ENCODE measurements at regions not wholly inside any gene's neighbourhood (a gene's known extent, or its start where the extent isn't known, plus 50 kb on each side); places are given as distances from the start of the nearest gene placed in this dataset.
"Not testable (repeated sequence)": the region's sequence is repeated elsewhere in the genome, so short reads cannot be mapped to it uniquely, and the experiment has no call there.

GRCh38 chr12:97897881-97898280 lies 435.3 kb downstream of the RMST start:
- H3K27ac ChIP-seq (ENCODE audit: low read depth, low read length): not testable (repeated sequence)
- WGBS, 3 donors: 38 to 46% (median 40%) methylated on average over 6 of the region's 6 CpGs

- no peak overlapping the region for H3K27ac ChIP-seq (ENCODE audit: low read depth, low read length)
Observed at GRCh38 chr12:97899529-97899928, 436.9 kb downstream of the RMST start.

DNA sequence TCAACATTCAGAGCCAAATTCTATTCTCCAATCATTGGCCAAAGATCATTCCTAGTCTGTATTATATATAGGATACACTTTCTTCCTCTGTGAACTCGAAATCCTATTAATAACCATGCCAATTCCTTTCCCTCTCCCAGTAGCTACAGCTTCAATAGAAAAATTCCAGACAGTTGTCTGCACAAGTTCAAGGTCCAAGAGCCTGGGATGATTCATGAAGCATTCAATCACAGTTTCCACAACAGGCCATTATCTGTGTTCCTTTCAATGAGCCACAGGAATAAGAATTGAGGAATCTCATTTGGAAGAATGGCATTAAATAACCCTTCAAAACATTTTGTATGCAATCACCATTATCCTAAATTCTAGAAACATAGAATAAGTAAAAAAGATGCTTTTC lies 437.4 kb downstream of the RMST start:
- WGBS, 3 donors: 59 to 65% (median 64%) methylated on average over 1 of the region's 1 CpG

GRCh38 chr12:97903356-97903755 lies 440.8 kb downstream of the RMST start:
- 62 to 78% (median 77%) methylated on average over 4 of the region's 4 CpGs for WGBS, 3 donors
- no peak overlapping the region for H3K27ac ChIP-seq (ENCODE audit: low read depth, low read length)

More for the DNA sequence above, 437.4 kb downstream of the RMST start:
- H3K27ac ChIP-seq (ENCODE audit: low read depth, low read length): no peak overlapping the region

GRCh38 chr12:97907504-97907903 lies 444.9 kb downstream of the RMST start:
- H3K27ac ChIP-seq (ENCODE audit: low read depth, low read length): no peak overlapping the region

GRCh38 chr12:97910559-97910958 lies 448.0 kb downstream of the RMST start:
- no peak overlapping the region for H3K27ac ChIP-seq (ENCODE audit: low read depth, low read length)
- WGBS, 3 donors: 73 to 78% (median 77%) methylated on average over 3 of the region's 3 CpGs

DNA sequence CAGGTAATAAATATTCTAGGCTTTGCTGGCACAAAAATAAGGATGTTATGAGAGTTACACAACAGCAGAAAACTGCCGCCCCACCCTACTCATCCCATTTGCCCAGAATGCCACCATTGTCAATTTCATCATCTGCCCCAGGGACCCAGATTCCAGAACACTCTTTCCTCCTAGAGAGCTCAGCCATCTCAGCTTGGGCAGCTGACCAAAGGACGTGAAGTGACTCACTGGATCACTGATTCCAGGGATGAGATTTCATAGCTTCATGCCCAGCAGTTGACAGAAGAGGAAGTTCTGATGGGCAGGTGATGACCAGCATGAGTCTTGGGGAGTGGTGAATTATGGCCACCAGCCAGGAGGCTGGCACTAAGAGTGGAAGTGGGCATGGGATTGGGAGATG lies 450.3 kb downstream of the RMST start:
- H3K27ac ChIP-seq (ENCODE audit: low read depth, low read length): no peak overlapping the region
- 55 to 66% (median 58%) methylated on average over 2 of the region's 2 CpGs for WGBS, 3 donors

DNA sequence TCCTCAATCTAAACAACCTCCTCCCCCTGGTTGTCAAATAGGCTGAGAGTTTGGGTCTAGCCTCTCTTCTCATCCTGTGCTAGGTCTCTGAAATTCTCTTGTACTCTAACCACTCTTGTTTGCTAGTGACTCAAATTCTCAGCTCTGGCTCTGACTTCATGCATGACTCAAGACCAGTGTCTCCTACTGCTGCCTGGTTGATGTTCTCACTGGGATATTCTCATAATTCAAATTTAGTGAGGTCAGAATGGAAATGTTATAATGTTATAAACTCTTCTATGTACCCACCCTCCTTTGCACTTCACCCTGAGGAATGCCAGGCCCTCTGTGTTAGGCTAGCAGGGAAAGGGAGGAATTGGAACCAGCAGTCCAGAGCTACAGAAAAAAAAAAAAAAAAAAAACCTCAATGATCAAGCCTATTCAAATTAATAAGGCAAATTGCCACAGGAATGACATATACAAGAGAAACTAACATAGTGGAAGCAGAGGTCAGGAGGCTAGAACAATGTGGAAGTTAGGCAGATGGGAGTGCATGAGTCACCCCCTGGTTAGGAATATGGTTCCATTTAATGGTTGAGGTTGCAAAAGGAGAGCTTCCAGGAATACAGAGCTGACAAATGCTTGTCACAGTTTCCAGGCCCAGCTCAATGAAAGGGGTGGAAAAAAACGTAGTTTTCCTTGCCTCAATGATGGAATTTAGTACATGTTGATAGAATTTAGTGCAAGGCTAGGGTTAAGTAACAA lies 459.5 kb downstream of the RMST start:
- WGBS, 3 donors: 45 to 59% (median 46%) methylated on average over 1 of the region's 1 CpG
- H3K27ac ChIP-seq (ENCODE audit: low read depth, low read length): no peak overlapping the region

GRCh38 chr12:97923546-97923945 lies 460.9 kb downstream of the RMST start:
- H3K27ac ChIP-seq (ENCODE audit: low read depth, low read length): no peak overlapping the region
- 87 to 93% (median 93%) methylated on average over 2 of the region's 2 CpGs for WGBS, 3 donors

- H3K27ac ChIP-seq (ENCODE audit: low read depth, low read length): no peak overlapping the region
- 58 to 87% (median 85%) methylated on average over 4 of the region's 4 CpGs for WGBS, 3 donors
Observed at GRCh38 chr12:97924122-97924521, 461.5 kb downstream of the RMST start.

DNA sequence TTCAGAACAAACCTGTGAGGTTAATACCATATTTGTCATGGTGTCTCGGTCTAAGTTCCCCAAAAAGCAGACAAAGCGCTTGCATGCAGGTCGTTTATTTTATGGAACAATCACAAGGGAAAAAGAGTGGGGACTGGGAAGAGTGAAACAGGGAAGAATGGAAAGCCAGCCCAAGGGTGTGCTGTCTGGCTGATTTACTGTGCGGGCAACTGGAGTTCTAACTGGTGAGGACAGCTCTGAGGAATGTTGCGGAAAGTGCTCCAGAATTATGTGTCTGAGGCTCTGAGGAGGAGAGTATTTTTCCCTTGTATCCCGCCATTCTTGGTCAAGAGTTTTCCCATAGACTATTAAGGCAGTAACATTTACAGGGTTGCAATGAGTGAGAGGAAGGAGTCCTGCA lies 465.4 kb downstream of the RMST start:
- 77 to 79% (median 77%) methylated on average over 6 of the region's 6 CpGs for WGBS, 3 donors
- no peak overlapping the region for H3K27ac ChIP-seq (ENCODE audit: low read depth, low read length)

GRCh38 chr12:97936165-97936564 lies 473.6 kb downstream of the RMST start:
- no peak overlapping the region for H3K27ac ChIP-seq (ENCODE audit: low read depth, low read length)
- 62 to 69% (median 66%) methylated on average over 5 of the region's 5 CpGs for WGBS, 3 donors

DNA sequence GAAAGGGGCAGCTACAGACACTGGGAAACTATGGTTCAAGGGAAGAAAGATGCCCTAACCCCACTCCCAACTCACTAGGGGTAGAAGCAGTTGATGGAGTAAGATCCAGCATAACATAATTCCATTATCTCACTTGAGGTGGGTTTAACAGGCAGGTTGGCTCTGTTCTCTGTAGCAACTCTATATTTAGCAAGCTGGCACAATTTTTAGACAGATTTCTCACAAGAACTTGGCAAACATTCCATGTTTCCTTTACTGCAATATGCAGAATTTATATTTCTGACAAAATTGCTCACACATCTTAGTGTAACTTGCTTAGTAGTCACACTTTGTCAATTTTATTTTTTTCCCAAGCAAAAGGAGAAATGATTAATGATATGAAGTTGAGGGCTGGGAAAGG lies 475.4 kb downstream of the RMST start:
- H3K27ac ChIP-seq (ENCODE audit: low read depth, low read length): no peak overlapping the region

GRCh38 chr12:97939156-97939555 lies 476.6 kb downstream of the RMST start:
- 75 to 90% (median 89%) methylated on average over 1 of the region's 1 CpG for WGBS, 3 donors
- H3K27ac ChIP-seq (ENCODE audit: low read depth, low read length): no peak overlapping the region

GRCh38 chr12:97940105-97940504 lies 477.5 kb downstream of the RMST start:
- 66 to 91% (median 77%) methylated on average over 1 of the region's 1 CpG for WGBS, 3 donors
- no peak overlapping the region for H3K27ac ChIP-seq (ENCODE audit: low read depth, low read length)

- no peak overlapping the region for H3K27ac ChIP-seq (ENCODE audit: low read depth, low read length)
- WGBS, 3 donors: 49 to 65% (median 63%) methylated on average over 2 of the region's 2 CpGs
Observed at GRCh38 chr12:97940629-97941028, 478.0 kb downstream of the RMST start.

GRCh38 chr12:97941686-97942354 lies 479.2 kb downstream of the RMST start:
- WGBS, 3 donors: 88 to 96% (median 94%) methylated on average over 3 of the region's 3 CpGs

DNA sequence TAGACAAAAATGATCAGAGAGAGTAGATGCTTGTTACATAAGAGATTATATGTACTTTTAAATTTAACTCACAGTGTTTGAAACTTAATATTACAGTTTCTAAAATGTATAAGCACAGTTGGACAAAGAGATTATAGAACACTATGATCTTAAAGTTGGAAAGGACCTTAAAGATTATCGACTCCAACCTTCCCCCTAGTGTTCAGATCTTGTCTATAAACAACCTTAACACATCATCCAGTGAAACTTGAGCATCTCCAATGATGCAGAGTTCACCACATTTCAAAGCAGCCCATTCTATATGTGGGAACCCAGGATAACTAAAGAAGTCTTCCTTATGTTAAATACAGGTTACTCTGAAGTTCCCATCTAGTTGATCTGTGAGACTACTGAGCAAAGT lies 480.8 kb downstream of the RMST start:
- 59 to 67% (median 61%) methylated on average over 1 of the region's 1 CpG for WGBS, 3 donors
- no peak overlapping the region for H3K27ac ChIP-seq (ENCODE audit: low read depth, low read length)

More at GRCh38 chr12:97941686-97942354, 479.2 kb downstream of the RMST start:
- H3K27ac ChIP-seq (ENCODE audit: low read depth, low read length): no peak overlapping the region

GRCh38 chr12:97944576-97944975 lies 482.0 kb downstream of the RMST start:
- 67 to 77% (median 68%) methylated on average over 2 of the region's 2 CpGs for WGBS, 3 donors
- no peak overlapping the region for H3K27ac ChIP-seq (ENCODE audit: low read depth, low read length)

- 69 to 88% (median 87%) methylated on average over 1 of the region's 1 CpG for WGBS, 3 donors
- H3K27ac ChIP-seq (ENCODE audit: low read depth, low read length): no peak overlapping the region
Observed at GRCh38 chr12:97946701-97947100, 484.1 kb downstream of the RMST start.
